Stimulated activated CD8-positive, alpha-beta memory T cell treated with anti-CD3 and anti-CD28 coated beads, Interleukin-7, amount 100 ng/mL, for 24 hours (primary cell): ENCODE measurements at regions not wholly inside any gene's neighbourhood (a gene's known extent, or its start where the extent isn't known, plus 50 kb on each side); places are given as distances from the start of the nearest gene placed in this dataset.

Experiments
- DNase-seq: peaks from one replicate; pipeline ENCODE4 v3.0.0-alpha.2; 2020; ENCODE audit warnings: low read depth

GRCh38 chr3:127483902-127484591, 106.5 kb downstream of the TPRA1 start:
- DNase-seq = peak; percentile 38

DNA sequence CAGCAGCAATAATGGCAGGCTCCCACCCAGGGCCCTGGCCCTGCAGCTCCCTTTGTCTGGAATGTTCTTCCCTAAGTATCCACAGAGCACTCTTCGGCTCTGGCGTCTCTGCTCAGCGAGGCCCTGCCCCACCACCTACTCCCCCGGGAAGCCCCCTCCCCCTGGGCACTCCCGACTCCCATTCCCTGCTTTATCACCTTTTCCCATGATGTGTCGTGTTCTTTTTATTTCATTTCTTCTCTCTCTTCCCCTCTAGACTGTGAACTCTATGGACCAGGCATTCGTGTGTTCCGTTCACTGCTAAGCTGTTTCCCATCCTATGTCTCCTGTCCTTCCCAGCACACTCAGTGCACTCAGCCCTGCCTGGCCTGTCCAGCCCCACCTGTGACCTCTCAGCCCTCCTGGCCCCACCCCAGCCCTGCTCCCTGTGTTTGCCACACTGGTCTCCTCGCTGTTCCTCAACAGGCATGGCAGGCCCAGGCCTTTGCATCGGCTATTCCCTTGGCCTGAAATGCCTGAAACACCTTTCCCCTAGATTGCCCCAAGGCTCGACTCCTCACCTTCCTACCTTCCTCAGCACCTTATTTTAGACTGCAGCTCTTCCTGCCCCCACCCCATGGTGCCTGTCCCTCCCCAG, 107.4 kb downstream of the TPRA1 start:
- no peak for DNase-seq

GRCh38 chr3:127482216-127483004, 108.1 kb downstream of the TPRA1 start:
- DNase-seq = no peak

GRCh38 chr3:127480196-127480954, 110.2 kb downstream of the TPRA1 start:
- DNase-seq = no peak

- no peak for DNase-seq
These were observed 111.1 kb downstream of the TPRA1 start for GRCh38 chr3:127479449-127479848.

GRCh38 chr3:127478922-127479321, 111.6 kb downstream of the TPRA1 start:
- DNase-seq = no peak

- no peak for DNase-seq
These were observed 113.1 kb downstream of the TPRA1 start for GRCh38 chr3:127477396-127477795.

GRCh38 chr3:127476936-127477335, 113.6 kb downstream of the TPRA1 start:
- DNase-seq = no peak

DNA sequence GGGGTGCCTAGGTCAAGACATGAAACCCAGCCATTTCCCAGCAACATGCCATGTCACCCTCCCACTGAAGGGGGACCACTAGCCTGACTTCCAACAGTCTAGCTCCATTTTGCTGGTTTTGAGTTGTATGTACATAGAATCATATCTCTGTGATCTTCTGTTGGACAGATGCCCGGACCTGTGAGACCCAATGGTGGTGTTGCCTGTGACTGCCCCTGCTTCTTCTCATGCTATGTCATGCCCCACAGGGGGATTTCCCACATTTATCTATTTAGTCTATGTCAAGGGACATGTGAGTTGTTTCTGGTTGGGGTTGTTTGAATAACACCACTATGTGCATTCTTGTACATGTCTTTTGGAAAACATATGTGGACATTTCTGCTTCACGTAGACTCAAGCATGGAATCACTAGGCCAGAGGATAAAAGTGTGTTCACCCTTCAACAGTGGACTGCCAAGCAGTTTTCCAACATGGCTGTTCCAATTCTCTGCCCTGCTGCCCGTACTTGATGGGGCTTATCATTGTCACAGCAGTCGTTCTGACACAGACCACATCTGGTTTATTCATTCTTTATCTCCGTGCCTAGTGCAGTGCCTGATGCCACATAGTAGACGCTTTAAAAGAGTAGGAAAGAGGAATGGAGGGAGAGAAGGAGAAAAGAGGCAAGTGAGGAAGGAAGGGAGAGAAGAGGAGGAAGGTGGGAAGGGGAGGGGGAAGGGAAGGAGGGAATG, 114.4 kb downstream of the TPRA1 start:
- no peak for DNase-seq

GRCh38 chr3:127475391-127475790, 115.1 kb downstream of the TPRA1 start:
- DNase-seq = no peak

DNA sequence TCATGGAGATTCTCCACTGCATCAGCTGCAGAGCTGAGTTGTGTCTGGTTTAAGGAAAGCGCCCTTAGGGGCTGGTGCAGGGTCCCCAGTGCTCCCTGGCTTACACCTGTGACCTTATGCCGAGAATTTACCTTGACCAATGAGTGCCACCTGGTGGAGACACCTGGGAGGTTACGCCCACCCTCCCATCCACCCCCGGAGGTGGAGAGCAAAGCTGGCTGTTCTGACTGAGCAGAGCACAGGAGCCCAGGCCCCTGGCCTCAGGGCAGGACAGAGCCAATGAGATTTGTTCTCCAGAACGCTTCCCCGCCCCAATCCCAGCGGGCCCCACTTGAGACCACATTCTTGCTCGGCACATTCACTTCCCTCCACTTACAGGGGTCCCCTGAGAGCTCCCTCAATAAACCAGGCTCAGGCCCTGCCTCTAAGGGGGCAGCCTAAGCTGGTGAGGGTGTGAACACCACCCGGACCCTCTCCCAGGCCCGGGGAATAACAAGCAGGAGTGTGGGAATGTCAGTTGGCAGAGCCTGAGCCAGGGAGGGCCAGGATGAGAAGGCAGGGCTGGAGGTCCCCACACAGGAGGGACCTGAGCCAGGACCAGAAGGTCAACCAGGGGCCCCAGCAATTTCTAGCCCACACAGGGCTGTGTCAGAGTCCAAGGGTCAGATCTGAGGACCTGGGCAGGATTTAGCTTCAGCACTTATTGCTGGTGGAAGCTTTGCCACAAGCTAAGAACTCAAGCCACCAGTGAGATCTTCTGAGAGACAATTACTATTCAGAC, 117.1 kb downstream of the TPRA1 start:
- DNase-seq = no peak

DNA sequence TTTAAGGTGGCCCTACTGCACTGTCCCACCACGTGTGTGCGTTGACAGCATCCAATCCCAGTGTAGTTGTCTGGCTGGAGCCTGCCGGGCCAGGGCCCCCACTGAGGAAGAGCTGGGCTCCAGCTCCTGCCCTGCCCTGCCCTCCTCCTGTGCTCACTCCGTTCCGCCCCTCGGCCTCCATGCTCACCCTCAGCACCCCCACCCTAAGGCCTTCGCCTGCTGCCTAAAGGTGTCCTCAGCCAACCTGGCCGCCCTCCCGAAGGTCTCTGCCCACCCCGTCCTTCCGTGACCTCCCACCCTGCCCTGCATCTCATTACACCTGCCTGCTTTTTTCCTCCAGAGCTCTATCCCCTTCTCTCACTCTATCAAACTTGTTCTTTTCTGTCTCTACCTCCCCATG, 118.0 kb downstream of the TPRA1 start:
- no peak for DNase-seq

- no peak for DNase-seq
These were observed 119.4 kb downstream of the TPRA1 start for GRCh38 chr3:127471142-127471541.

- DNase-seq = no peak
These were observed 120.8 kb downstream of the TPRA1 start for GRCh38 chr3:127469760-127470159.

DNA sequence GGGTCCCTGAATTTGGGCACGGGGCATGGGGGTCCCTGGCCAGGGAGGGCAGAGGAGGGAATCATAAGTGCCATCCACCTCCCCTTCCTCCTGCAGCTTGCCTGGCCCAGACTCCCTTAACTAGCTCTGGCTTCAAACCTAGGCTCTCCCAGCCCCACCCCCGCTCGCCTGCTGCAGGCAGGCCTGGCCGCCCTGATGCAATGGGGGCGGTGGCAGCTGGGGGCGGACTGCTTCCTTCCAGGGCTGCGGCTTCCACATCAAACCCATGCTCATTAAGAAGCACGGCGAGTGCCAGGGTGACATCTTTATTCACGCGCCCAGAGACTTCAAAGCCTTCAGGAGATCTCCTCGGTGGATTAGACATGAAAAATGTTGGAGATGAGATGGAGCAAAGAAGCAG, 123.1 kb downstream of the TPRA1 start:
- DNase-seq = no peak

- no peak for DNase-seq
These were observed 125.9 kb downstream of the TPRA1 start for GRCh38 chr3:127464642-127465041.

DNA sequence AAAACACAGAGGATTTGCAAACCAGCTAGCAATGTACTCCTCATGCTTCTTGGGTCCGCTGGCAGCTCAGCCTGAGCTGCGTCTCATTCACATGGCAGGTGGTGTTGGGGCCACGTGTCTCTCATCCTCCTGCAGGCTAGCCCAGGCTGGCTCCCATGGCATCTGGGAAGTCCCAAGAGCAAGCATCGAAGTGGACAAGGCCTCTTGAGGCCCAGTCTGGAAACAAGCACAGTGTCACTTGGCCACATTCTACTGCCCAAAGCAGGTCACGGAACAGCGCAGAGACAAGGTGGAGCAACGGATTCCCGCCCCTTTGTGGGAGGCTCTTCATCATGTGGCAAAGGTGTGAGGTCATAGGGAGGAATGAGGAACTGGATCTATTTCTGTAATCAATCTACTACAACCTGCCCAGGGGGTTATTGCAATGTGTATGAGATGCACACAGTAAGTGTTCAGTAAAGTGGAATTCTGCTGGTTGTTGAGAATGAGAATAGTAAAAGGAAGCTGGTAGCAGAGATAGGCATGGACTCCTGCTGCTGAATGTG, 128.3 kb downstream of the TPRA1 start:
- no peak for DNase-seq

DNA sequence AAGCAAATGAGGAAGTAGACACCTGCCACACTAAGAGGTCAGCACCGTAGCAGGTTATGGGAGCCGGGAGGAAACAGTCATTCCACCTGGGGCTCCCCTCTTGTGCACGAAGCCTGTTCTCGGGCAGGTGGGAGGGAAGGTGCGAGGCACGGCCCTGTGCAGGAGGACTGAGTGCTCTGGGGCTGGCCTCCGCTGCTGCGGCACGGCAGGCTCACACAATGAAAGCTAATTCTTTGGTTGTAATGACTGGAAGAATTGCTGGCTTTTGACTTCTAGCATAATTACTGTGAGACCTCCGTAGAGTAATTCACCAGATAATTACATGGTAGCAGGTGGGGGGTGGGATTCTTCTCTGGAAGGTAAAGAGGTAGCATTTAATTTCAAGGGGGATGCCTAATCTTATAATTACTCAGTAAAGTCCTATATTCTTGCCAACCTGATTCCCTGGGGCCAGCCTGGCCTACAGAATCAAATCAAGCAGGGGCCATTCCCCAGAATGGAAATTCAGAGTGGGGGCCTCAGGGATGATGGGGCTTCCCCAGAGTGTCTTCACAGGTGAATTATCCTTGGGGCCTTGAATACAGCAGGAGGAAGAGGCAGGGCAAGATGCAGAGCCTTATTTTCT, 129.1 kb downstream of the TPRA1 start:
- no peak for DNase-seq

- no peak for DNase-seq
These were observed 130.6 kb downstream of the TPRA1 start for GRCh38 chr3:127459891-127460290.
